ENCODE measurements at regions not wholly inside any gene's neighbourhood (a gene's known extent, or its start where the extent isn't known, plus 50 kb on each side); places are given as distances from the start of the nearest gene placed in this dataset.

DNA sequence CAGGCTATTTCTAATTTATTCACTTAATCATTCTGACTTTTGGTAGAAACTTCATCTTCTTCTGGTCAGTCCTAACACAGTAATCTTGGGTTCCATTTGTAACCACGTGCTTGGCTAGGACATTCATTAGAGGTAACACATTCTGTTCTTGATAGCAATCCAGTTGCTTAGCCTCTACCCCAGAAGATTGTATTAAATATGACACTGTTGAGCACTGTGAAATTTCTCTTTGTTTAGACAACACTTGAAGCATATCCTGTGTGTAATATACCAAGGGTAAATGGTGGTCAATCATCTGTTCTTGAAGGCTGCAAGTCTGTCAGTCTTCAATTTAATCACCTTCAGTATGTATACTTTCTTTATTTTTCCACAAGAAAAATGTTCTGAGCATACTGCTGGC lies 523.0 kb downstream of the ANKRD50 start:
- in situ Hi-C loops (cut with MboI; ENCODE audit: low sequenced_read_pairs): no loop called here

DNA sequence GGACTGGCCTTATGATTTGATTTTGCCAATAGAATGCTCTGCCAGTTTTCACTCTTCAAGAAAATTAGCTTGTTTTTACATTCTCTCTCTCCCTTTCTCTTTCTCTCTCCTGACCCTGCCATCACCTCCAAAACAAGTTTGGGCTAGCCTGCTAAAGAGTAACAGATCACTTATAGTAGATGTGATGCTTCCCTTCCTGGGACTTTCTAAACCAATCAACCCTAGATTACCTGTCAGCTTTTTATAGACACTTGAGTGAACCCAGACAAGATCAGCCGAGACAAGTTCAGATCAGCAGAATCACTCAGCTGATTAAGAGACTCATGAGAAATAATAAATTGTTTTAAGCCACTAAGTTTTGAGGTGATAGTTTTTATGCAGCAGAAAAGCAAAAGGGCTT lies 521.2 kb downstream of the ANKRD50 start:
- in situ Hi-C loops (cut with MboI; ENCODE audit: low sequenced_read_pairs): no loop called here

DNA sequence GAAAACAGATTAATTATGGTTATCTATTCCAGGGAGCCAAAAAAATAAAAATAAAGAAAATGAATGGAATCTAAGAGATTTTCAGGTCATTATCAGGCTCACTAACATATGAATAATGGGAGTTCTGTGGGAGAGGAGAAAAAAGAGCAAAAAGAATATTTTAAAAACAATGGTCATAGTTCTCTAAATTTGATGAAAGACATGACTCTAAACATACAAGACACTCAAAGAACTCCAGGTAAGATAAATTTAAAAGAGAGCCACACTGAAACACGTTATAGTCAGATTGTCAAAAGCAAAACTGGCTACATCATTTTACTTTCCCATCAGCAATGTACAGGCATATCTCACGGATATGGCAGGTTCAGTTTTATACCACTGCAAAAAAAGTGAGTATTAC lies 520.0 kb downstream of the ANKRD50 start:
- in situ Hi-C loops (cut with MboI; ENCODE audit: low sequenced_read_pairs): no loop called here

DNA sequence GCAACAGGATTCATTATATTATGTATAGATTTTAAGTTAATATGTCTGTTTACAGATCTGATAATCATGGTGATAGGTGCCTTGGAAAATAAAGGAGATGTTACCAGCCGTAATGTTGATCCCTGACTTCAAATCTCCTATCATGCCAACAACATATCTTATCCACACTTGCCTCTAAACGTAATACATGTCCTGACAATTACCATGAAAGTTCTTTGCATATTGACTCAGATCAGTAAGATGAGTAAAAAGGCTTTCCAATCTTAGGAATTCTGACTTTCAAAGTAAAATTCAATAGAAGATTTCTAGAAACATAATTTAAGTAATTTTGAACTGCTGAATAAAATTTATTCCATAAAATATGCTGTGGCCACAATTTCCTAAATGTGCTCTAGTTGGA lies 513.3 kb downstream of the ANKRD50 start:
- in situ Hi-C loops (cut with MboI; ENCODE audit: low sequenced_read_pairs): no loop called here

DNA sequence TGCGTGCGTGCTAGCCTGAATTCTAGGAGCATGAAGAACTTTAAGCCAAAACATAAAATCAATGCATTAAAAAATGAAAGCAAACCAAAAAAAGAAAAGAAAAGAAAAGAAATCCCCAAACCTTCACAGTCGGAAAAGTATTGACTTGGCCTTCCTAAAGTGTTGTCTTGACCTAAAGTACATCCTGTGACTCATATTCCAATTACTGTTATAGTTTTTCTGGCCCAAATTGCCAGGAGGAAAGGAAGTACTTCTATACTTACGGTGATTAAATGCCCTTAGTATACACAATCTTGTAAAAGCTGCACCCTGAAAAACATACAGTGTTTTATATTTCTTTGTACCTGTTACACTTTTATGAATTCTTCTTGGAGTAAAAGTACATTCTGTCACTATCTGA lies 512.8 kb downstream of the ANKRD50 start:
- in situ Hi-C loops (cut with MboI; ENCODE audit: low sequenced_read_pairs): no loop called here

DNA sequence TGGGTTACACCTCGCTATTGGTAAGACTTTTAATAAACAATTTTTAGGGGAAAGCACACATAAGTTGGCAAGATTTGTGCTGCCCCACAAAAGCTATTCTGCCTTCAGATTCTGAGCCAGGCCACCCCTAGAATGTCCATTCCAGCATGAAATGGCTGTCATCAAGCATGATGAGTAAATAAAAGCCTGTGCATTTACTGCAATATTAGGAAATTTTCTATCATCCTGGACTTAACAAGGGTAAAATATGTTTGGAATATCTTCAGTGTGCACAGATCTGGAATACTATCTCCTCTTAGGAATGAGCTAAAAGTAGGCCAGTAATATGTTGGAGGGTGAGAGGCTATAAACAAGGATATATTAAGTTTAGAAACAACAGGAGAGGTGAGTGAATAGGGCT lies 510.9 kb downstream of the ANKRD50 start:
- in situ Hi-C loops (cut with MboI; ENCODE audit: low sequenced_read_pairs): no loop called here

DNA sequence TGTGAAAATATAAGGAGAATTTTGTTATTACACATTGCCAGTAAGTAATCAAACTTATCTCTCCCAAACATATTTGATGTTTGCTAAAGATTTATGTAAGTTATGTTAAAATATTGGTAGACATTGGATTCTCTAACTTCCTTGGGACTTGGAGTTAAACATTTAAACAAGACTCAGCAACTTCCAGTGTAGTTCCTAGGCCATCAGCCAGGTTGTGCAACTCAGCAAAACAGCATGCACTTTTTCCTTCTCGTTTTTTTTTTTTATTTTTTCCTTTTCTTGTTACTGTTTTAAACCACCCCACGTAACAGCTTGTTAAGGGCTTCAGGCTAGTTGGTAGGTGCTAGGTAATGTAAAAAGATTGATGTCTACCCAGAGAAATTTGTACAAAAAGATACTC lies 510.4 kb downstream of the ANKRD50 start:
- in situ Hi-C loops (cut with MboI; ENCODE audit: low sequenced_read_pairs): no loop called here

DNA sequence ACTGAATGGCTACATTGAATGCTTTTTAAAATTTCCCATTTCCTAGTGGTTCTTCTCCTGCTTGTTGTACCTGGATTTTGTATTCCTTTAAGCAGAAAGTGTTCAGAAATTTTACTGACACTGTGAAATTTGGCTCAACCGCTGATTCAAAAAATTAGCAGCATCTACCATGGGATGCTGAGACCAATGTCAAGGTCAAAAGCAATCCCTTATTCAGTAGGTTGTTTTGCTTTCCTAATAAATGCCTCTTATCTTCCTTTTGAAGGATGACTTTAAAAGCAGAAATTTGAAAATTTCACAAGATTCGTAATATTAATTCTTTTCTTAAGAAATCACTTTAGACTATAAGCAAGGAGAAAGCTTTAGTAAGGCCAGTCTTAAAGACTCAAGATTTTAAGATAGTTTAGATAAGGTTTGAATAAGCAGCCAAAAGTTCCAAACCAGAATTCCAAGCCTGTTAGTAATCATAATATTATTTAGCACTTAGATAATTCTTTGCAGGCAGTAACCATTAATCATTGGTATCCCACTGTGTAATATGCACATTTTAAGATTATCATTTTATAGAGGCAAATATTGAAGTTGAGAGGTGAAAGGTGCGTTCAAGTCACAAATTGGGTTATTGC lies 508.8 kb downstream of the ANKRD50 start:
- in situ Hi-C loops (cut with MboI; ENCODE audit: low sequenced_read_pairs): no loop called here

DNA sequence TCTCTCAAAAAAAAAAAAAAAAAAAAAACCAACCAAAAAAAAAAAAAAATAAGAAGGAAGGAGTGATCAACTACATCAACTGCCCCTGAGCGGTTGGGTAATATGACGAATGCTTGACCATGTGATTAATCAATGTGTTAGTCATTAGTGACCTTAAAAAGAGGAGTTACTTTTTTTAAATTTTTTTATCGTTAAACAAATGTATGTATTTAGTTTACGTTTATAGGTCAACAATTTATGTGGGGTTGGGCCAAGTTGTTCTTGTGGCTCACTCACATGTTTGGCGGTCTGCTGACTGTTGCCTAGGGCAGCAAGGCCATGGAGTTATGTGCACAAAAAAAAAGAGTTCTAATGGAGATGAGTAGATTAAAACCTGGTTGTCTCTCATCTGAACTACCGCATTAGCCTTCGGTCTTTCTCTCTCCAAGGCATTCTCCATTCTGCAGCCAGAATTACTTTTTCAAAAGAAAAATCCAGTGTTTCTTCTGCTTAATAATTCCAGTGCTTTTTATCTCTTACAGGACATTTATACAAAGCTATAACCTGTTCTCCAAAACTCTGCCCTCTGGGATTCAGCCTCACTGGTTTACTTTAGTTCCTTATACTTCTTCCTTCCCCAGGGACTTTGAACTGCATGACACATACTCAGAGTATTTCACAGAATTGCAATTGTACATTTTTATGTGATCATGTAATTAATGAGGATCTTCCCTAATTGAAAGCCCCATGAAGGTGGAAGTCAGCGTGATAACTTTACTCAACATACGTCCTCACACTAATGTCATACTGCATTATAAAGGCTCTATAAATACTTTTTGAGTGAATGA lies 505.5 kb downstream of the ANKRD50 start:
- in situ Hi-C loops (cut with MboI; ENCODE audit: low sequenced_read_pairs): no loop called here

DNA sequence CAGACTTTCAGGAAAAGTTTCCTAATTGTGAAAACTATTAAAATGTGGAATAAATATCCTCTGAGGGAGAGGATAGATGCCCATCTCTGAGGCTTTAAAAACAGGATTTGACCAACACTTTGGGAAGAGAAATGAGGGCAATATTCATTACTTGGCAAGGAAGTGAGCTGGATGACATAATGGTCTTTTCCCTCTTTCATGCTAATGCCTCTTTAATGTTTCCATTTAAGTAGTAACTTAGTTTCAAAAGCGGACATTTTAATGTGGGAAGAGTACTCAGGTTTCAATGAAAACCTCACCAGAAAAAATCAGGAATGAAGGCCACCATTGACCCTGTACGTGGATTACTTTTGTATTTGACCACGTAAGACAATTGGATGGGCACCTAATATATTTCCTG lies 503.3 kb downstream of the ANKRD50 start:
- in situ Hi-C loops (cut with MboI; ENCODE audit: low sequenced_read_pairs): no loop called here

DNA sequence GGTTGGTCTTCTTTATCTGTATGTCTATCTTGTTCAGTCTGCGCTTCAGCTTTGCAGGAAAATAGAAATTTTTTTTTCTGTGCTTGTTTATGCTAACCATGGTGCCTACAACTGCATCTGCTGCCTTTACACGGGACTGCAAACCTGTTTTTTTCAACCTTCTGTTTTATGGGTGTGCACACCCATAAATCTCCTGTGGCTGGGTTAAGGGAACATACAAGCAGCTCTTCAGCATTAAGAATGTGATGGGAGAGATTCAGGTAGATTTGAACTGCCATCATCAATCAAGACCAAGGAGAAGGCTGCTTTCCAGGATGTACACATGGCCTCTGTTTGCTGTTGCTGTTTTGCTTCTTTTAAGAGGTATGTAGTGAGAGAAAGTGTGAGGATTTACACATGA lies 502.9 kb downstream of the ANKRD50 start:
- in situ Hi-C loops (cut with MboI; ENCODE audit: low sequenced_read_pairs): no loop called here

DNA sequence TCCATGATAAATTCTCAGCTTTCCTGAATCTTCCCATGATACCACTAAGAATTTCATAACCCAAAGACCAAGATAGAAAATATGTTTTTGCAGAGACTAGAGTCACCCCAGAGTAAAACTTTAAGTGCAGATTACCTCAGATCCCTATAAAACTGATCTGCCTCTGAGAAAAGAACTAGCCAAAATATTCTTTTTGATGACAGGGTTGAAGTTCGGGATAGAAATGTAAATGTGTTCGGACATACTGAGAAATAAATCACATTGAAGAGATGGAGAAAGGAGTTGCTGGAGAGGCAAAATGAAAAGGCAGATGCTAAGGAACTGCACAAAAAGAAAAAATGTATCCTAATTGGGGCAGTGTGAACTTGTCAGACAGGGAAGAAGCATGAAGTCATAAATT lies 501.8 kb downstream of the ANKRD50 start:
- in situ Hi-C loops (cut with MboI; ENCODE audit: low sequenced_read_pairs): no loop called here

DNA sequence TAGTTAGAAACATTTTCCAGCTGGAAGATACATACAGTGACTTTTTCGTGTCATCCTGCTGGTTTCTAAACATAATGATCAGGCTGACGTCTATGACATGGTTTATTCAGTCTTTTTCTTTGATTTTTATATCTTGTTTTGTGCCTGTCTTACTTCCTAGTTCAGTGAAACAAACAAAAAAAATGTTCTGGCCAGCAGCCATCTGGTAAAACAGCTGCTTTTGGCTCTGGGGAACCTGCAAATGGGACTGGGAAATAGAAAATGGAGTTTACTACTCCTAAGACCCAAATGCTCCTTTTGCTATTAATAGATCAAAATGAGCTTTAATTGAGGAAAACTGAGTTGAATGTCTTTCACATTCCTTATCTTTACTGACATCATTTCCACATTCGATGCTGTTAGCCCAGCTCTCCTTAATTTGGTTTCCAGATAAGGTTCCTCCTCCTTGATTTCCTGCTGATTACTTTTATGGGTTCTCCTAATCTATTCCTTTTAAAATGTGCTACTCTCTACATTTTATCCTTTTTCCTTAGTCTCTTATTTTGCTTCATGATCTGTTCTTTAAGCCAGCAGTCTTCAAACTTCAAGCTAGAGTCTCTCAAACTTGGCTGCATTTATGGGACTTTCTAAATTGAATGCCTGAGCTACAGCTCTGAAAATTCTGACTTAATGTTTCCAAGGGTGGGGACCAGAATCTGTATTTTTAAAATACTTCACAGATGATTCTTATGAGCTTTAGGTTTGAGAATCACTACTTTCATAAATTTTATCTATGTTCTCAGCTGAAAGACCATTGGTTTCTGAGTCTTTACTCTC lies 499.5 kb downstream of the ANKRD50 start:
- in situ Hi-C loops (cut with MboI; ENCODE audit: low sequenced_read_pairs): no loop called here

DNA sequence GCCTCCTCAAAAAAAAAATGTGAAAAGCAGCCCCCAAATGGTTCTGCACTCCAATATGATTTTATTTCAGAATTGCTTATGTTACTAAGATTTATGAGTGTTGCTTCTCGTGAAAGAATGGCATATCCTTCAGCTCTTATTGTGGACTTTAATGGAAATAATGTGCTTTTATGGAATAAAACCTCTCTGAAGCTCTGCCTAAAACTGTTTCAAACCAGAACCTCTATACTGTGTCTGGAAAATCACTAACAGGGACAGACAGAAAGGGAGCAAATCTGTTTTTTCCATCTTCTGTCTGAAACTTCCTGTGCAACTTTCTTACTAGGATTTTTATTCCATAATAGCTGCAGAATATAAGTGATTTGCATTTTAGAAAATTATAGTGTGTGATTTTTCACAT lies 493.1 kb downstream of the ANKRD50 start:
- in situ Hi-C loops (cut with MboI; ENCODE audit: low sequenced_read_pairs): no loop called here

DNA sequence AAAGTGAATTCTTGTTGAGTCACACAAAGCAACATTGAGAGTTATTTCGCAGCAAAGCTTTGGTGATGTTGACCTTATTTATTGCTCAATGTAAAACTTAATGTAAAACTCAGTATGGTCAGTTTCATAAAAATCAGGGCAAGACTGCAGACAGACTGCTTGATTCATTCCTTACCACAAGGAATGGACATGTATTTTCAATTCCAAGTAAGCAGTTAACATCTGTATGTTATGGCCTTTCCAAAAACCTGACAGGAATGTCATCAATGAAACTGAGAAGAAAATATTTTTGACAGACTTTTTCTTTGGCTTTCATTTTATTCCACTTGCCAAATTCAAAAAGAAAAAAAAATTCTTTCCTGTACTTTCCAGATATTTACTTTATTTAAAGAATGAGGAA lies 488.3 kb downstream of the ANKRD50 start:
- in situ Hi-C loops (cut with MboI; ENCODE audit: low sequenced_read_pairs): no loop called here

DNA sequence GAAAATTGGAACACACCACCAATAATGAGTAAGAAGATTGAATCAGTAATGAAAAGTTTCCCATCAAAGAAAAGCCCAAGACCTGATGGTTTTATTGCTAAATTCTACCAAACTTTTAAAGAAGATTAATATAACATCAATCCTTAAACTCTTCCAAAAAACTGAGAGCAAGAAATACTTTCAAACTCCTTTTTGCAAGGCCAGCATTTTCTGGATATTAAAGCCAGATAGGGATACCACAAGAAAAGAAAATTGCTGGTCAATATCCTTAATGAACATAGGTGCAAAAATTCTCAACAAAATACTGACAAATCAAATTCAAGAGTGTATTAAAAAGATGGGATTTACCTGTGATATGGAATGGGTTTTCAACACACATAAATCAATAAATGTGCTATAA lies 484.6 kb downstream of the ANKRD50 start:
- in situ Hi-C loops (cut with MboI; ENCODE audit: low sequenced_read_pairs): no loop called here

DNA sequence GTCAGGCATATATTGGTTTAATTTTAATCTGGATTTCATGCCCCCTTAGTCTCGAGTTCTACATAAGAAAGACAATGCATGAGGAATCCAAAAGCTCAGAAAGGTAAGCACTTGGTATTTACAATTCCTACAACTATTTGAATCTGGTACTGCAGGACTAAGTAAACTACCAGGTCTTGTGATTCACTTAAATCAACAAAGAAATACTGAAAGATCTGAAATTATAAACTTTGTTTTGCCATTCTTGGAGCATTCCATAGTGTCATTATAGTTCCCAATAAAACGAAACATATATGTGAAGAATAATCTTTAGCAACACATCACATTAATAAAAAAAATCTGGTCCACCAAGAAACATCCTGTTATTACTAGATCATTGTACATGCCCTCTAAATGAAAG lies 482.3 kb downstream of the ANKRD50 start:
- in situ Hi-C loops (cut with MboI; ENCODE audit: low sequenced_read_pairs): no loop called here

DNA sequence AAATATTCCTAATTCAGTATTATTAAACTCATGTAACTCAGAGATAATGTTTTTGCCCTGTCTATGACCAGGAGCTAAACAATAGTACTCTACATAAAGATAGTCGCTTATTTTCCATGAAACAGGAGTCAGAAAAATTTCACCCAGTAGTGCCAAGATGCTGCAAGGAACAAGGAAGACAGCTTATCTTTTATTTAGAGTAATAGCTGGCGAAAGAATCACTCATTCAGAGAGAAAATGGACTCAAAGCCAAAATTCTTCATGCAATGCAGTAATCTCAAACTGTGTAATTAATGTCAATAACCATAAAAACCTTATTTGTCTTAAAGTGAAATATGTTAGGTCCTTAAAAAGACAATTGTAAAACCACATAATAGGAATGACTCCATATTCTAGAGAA lies 477.8 kb downstream of the ANKRD50 start:
- in situ Hi-C loops (cut with MboI; ENCODE audit: low sequenced_read_pairs): no loop called here

DNA sequence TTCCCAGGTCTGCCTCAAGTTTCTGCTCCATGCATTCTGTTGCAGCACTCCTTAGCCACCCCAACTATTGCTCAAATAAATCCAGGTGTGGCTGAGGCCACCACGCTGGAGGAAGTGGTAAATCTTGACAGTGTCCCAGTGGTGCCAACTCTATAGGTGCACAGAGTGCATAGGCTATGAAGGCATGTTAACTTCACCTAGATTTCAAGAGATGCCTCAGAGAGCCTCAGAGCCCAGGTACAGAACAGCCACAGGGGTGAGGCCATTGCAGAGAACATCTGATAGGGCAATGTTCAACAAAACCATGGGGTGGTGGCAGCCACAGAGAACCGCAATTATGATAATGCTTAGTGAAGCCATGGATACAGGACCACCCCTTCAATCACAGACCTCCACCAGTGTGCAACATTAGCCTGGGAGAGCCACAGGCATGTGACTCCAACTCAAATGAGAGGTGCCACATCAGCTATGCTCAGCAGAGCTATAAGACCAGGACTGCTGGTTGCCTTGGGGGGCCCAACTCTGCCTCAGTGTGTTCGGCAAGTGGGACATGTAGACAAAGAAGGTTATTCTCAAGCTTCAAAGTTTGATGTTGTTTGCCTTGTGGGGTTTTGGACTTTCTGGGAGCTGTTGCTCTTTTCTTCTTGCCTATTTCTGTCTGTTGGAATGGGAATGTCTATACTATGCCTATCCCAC lies 468.7 kb downstream of the ANKRD50 start:
- in situ Hi-C loops (cut with MboI; ENCODE audit: low sequenced_read_pairs): no loop called here

DNA sequence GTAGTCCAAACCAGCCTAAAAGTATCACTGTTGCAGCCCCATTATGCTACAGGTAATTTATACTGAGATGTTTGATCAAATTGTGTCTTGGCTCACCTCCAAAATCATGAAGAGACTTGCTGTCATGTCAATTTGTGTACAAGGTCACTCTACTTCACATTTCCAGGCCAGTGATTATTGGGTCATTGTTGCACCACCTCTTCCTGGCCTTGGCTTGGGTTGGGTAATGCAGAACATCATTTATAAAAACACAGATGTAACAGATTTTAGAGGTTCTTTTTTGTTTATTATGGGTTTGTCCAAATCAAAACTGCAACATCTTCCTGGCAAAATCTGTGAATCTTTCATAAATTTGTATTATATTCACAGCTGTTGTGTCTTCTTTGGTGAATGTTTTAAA lies 459.5 kb downstream of the ANKRD50 start:
- in situ Hi-C loops (cut with MboI; ENCODE audit: low sequenced_read_pairs): no loop called here
